A549 (cell line): ENCODE measurements at regions not wholly inside any gene's neighbourhood (a gene's known extent, or its start where the extent isn't known, plus 50 kb on each side); places are given as distances from the start of the nearest gene placed in this dataset.

ENCODE experiments used
- CBX2 ChIP-seq: fragments of 200-600 bp; sonication (generic); IDR thresholded peaks from 2 replicates; pipeline ENCODE4 v1.6.1; 2016; ENCODE audit warnings: low read depth, mild to moderate bottlenecking, borderline replicate concordance
- EP300 ChIP-seq, 2 experiments: fragments of >200 bp; sonication (Bioruptor Twin); formaldehyde crosslinking; IDR thresholded peaks; 2 replicates in 1 of 2; 3 replicates in 1 of 2; pipeline ENCODE4 v1.6.1; 2016 to 2017
- HDAC2 ChIP-seq: fragments of 200-600 bp; sonication (generic); IDR thresholded peaks from 2 replicates; pipeline ENCODE4 v1.6.1; 2016
- HOXB5 ChIP-seq: fragments of 250-450 bp; sonication (Bioruptor Pico); IDR thresholded peaks from 2 replicates; pipeline ENCODE4 v1.5.0; 2020; ENCODE audit warnings: mild to moderate bottlenecking, moderate library complexity
- JUNB ChIP-seq: fragments of >200 bp; sonication (Bioruptor Twin); formaldehyde crosslinking; IDR thresholded peaks from 2 replicates; pipeline ENCODE4 v1.6.1; 2016
- POLR2A ChIP-seq: IDR thresholded peaks from 2 replicates; pipeline ENCODE4 v1.6.1; 2012; ENCODE audit warnings: mild to moderate bottlenecking, low read length
- RAD21 ChIP-seq, 2 experiments: fragments of >200 bp in 1 of 2; sonication (Bioruptor Twin) in 1 of 2; formaldehyde crosslinking in 1 of 2; IDR thresholded peaks in 1 of 2; conservative IDR thresholded peaks in 1 of 2; 2 replicates in 1 of 2; 3 replicates in 1 of 2; pipeline ENCODE4 v1.6.1; 2012 to 2018; ENCODE audit warnings: inconsistent platforms in 1 of 2
- RCOR1 ChIP-seq: fragments of 150-350 bp; IDR thresholded peaks from 2 replicates; pipeline ENCODE4 v1.6.1; 2014; ENCODE audit warnings: antibody characterized with exemption, low read length, low read depth
- SREBF2 ChIP-seq: fragments of 450-650 bp; IDR thresholded peaks from 2 replicates; pipeline ENCODE4 v1.6.1; 2014; ENCODE audit warnings: mild to moderate bottlenecking, moderate library complexity
- TF ChIP-seq, protein P1 (sequence below): fragments of 200-600 bp; sonication (generic); IDR thresholded peaks from 2 replicates; pipeline ENCODE4 v1.6.1; 2016; ENCODE audit warnings: antibody characterized with exemption, mild to moderate bottlenecking, moderate library complexity
- TF ChIP-seq, protein P2 (sequence below): fragments of >200 bp; sonication (Bioruptor Twin); formaldehyde crosslinking; IDR thresholded peaks from 3 replicates; pipeline ENCODE4 v1.5.1; 2016
- TF ChIP-seq, protein P3 (sequence below): IDR thresholded peaks from 2 replicates; pipeline ENCODE4 v1.6.1; 2012
- TF ChIP-seq, protein P4 (sequence below): fragments of 450-650 bp; IDR thresholded peaks from 2 replicates; pipeline ENCODE4 v1.6.1; 2014; ENCODE audit warnings: antibody characterized with exemption

DNA sequence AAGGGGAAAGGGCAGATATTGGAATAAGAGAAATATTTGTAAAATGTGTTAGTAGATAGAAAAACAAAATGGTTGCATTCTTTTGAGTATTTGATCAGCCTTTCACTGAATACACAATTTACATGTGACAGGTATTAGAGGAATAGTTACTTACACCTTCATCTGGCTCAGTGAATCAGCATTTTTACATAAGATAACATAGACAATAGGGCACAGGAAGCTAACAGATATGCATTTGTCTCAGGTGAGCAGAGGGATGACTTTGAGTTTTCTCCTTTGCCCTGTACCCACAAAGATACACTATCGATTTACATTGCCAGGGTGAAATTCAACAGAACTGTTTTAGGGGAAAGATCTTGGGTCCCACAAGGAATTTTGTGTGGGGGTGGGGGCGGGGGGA lies 373.1 kb upstream of the NETO1 start:
- TF ChIP-seq, protein P1, sequence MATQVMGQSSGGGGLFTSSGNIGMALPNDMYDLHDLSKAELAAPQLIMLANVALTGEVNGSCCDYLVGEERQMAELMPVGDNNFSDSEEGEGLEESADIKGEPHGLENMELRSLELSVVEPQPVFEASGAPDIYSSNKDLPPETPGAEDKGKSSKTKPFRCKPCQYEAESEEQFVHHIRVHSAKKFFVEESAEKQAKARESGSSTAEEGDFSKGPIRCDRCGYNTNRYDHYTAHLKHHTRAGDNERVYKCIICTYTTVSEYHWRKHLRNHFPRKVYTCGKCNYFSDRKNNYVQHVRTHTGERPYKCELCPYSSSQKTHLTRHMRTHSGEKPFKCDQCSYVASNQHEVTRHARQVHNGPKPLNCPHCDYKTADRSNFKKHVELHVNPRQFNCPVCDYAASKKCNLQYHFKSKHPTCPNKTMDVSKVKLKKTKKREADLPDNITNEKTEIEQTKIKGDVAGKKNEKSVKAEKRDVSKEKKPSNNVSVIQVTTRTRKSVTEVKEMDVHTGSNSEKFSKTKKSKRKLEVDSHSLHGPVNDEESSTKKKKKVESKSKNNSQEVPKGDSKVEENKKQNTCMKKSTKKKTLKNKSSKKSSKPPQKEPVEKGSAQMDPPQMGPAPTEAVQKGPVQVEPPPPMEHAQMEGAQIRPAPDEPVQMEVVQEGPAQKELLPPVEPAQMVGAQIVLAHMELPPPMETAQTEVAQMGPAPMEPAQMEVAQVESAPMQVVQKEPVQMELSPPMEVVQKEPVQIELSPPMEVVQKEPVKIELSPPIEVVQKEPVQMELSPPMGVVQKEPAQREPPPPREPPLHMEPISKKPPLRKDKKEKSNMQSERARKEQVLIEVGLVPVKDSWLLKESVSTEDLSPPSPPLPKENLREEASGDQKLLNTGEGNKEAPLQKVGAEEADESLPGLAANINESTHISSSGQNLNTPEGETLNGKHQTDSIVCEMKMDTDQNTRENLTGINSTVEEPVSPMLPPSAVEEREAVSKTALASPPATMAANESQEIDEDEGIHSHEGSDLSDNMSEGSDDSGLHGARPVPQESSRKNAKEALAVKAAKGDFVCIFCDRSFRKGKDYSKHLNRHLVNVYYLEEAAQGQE = no peak
- no peak for TF ChIP-seq RCOR1
- TF ChIP-seq, protein P2, sequence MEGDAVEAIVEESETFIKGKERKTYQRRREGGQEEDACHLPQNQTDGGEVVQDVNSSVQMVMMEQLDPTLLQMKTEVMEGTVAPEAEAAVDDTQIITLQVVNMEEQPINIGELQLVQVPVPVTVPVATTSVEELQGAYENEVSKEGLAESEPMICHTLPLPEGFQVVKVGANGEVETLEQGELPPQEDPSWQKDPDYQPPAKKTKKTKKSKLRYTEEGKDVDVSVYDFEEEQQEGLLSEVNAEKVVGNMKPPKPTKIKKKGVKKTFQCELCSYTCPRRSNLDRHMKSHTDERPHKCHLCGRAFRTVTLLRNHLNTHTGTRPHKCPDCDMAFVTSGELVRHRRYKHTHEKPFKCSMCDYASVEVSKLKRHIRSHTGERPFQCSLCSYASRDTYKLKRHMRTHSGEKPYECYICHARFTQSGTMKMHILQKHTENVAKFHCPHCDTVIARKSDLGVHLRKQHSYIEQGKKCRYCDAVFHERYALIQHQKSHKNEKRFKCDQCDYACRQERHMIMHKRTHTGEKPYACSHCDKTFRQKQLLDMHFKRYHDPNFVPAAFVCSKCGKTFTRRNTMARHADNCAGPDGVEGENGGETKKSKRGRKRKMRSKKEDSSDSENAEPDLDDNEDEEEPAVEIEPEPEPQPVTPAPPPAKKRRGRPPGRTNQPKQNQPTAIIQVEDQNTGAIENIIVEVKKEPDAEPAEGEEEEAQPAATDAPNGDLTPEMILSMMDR = no peak
- no peak for TF ChIP-seq HOXB5
- TF ChIP-seq RAD21 (conservative IDR thresholded peaks at IDR 0.05 in 1 of 2, IDR thresholded peaks at IDR 0.05 in 1 of 2) = no peak
- no peak for TF ChIP-seq POLR2A
- no peak for TF ChIP-seq EP300 (IDR thresholded peaks at IDR 0.05)
- TF ChIP-seq, protein P3, sequence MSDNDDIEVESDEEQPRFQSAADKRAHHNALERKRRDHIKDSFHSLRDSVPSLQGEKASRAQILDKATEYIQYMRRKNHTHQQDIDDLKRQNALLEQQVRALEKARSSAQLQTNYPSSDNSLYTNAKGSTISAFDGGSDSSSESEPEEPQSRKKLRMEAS = no peak
- no peak for TF ChIP-seq HDAC2
- no peak for TF ChIP-seq JUNB
- no peak for TF ChIP-seq SREBF2
- no peak for TF ChIP-seq CBX2
- TF ChIP-seq, protein P4, sequence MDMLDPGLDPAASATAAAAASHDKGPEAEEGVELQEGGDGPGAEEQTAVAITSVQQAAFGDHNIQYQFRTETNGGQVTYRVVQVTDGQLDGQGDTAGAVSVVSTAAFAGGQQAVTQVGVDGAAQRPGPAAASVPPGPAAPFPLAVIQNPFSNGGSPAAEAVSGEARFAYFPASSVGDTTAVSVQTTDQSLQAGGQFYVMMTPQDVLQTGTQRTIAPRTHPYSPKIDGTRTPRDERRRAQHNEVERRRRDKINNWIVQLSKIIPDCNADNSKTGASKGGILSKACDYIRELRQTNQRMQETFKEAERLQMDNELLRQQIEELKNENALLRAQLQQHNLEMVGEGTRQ = no peak
